Keratinocyte (primary cell): ENCODE measurements at regions not wholly inside any gene's neighbourhood (a gene's known extent, or its start where the extent isn't known, plus 50 kb on each side); places are given as distances from the start of the nearest gene placed in this dataset.

Experiments
- EZH2 ChIP-seq: IDR thresholded peaks from one replicate; pipeline ENCODE4 v1.6.1; 2012; ENCODE audit warnings: inconsistent platforms, mild to moderate bottlenecking, low read length, moderate library complexity
- TF ChIP-seq, protein P1 (sequence below), 3 experiments: IDR thresholded peaks in 1 of 3; conservative IDR thresholded peaks in 1 of 3; optimal IDR thresholded peaks in 1 of 3; 2 replicates in 2 of 3; 3 replicates in 1 of 3; pipeline versions ENCODE3 to v1.5.1; 2011; ENCODE audit warnings: low read length in 3 of 3, mild to moderate bottlenecking in 3 of 3, moderate library complexity in 2 of 3, control low read depth in 1 of 3, inconsistent platforms in 1 of 3; ENCODE audit not compliant: insufficient read depth in 2 of 3; ENCODE audit errors: extremely low read depth in 1 of 3

GRCh38 chr16:13558752-13559151 lies 361.2 kb upstream of the ERCC4 start:
- TF ChIP-seq, protein P1, sequence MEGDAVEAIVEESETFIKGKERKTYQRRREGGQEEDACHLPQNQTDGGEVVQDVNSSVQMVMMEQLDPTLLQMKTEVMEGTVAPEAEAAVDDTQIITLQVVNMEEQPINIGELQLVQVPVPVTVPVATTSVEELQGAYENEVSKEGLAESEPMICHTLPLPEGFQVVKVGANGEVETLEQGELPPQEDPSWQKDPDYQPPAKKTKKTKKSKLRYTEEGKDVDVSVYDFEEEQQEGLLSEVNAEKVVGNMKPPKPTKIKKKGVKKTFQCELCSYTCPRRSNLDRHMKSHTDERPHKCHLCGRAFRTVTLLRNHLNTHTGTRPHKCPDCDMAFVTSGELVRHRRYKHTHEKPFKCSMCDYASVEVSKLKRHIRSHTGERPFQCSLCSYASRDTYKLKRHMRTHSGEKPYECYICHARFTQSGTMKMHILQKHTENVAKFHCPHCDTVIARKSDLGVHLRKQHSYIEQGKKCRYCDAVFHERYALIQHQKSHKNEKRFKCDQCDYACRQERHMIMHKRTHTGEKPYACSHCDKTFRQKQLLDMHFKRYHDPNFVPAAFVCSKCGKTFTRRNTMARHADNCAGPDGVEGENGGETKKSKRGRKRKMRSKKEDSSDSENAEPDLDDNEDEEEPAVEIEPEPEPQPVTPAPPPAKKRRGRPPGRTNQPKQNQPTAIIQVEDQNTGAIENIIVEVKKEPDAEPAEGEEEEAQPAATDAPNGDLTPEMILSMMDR (optimal IDR thresholded peaks at IDR 0.05 in 1 of 3, IDR thresholded peaks at IDR 0.05 in 1 of 3, conservative IDR thresholded peaks at IDR 0.05 in 1 of 3; ENCODE audit: extremely low read depth in 1 of 3, insufficient read depth in 2 of 3, low read length in 3 of 3): no peak
- TF ChIP-seq EZH2: no peak
